ENCODE measurements at regions not wholly inside any gene's neighbourhood (a gene's known extent, or its start where the extent isn't known, plus 50 kb on each side); places are given as distances from the start of the nearest gene placed in this dataset.
A peak's percentile ranks its signal among the peaks of the same experiment; 100 is the strongest.

GRCh38 chr18:39419315-39419714, 1853.7 kb upstream of the CELF4 start:
- POLR2A ChIA-PET, result interaction anchor here (0.7 kb wide), 1 partner anchor 608 kb away, joined by 3 read pairs; no protein-coding TSS in a partner anchor

GRCh38 chr18:39415471-39415870, 1849.9 kb upstream of the CELF4 start:
- TF ChIP-seq CTCF (IDR thresholded peaks at IDR 0.05; ENCODE audit: unreplicated experiment), result no peak
- H3K36me3 Mint-ChIP-seq (ENCODE audit: insufficient read depth, unreplicated experiment), result no peaks in the 10 kb centered on the region
- intact Hi-C loops (cut with micrococcal nuclease), result no loop called here
- H3K27ac Mint-ChIP-seq (ENCODE audit: low read depth, unreplicated experiment), result no peak overlapping the region
- H3K27me3 Mint-ChIP-seq (ENCODE audit: insufficient read depth, unreplicated experiment), result no peaks in the 10 kb centered on the region
- no peaks in the 10 kb centered on the region for H3K9me3 Mint-ChIP-seq (ENCODE audit: unreplicated experiment)
- POLR2A ChIA-PET, result interaction anchor here (0.6 to 1.4 kb wide), 3 partner anchors 17 to 233 kb away, joined by 3 to 6 read pairs (median 3); no protein-coding TSS in a partner anchor
- peak; percentile 59 for DNase-seq (ENCODE audit: unreplicated experiment)
- peaks cover 12% of the 10 kb centered on the region for H3K4me1 Mint-ChIP-seq (ENCODE audit: insufficient read depth, unreplicated experiment)
- no peak overlapping the region for H3K4me3 Mint-ChIP-seq (ENCODE audit: unreplicated experiment)
- BruUV-seq (replicated peaks), result no TSS peak
- CTCF ChIA-PET, result interaction anchor here (0.7 kb wide), 1 partner anchor 203 kb away, joined by 3 read pairs; no protein-coding TSS in a partner anchor

More at GRCh38 chr18:39419315-39419714, 1853.7 kb upstream of the CELF4 start:
- no peak for TF ChIP-seq CTCF (IDR thresholded peaks at IDR 0.05; ENCODE audit: unreplicated experiment)
- H3K4me3 Mint-ChIP-seq (ENCODE audit: unreplicated experiment), result no peak overlapping the region
- DNase-seq (ENCODE audit: unreplicated experiment), result no peak
- no TSS peak for BruUV-seq (replicated peaks)
- no peaks in the 10 kb centered on the region for H3K27me3 Mint-ChIP-seq (ENCODE audit: insufficient read depth, unreplicated experiment)
- no peaks in the 10 kb centered on the region for H3K36me3 Mint-ChIP-seq (ENCODE audit: insufficient read depth, unreplicated experiment)
- H3K4me1 Mint-ChIP-seq (ENCODE audit: insufficient read depth, unreplicated experiment), result peaks cover 2% of the 10 kb centered on the region
- CTCF ChIA-PET, result interaction anchor here (0.6 kb wide), 1 partner anchor 940 kb away, joined by 3 read pairs; no protein-coding TSS in a partner anchor
- H3K9me3 Mint-ChIP-seq (ENCODE audit: unreplicated experiment), result no peaks in the 10 kb centered on the region
- intact Hi-C loops (cut with micrococcal nuclease), result no loop called here
- H3K27ac Mint-ChIP-seq (ENCODE audit: low read depth, unreplicated experiment), result no peak overlapping the region

- H3K4me1 Mint-ChIP-seq (ENCODE audit: insufficient read depth, unreplicated experiment), result peaks cover 12% of the 10 kb centered on the region
- no peaks in the 10 kb centered on the region for H3K36me3 Mint-ChIP-seq (ENCODE audit: insufficient read depth, unreplicated experiment)
- CTCF ChIA-PET, result interaction anchor here (0.7 kb wide), 1 partner anchor 31 kb away, joined by 4 read pairs; no protein-coding TSS in a partner anchor
- no peak for TF ChIP-seq CTCF (IDR thresholded peaks at IDR 0.05; ENCODE audit: unreplicated experiment)
- H3K9me3 Mint-ChIP-seq (ENCODE audit: unreplicated experiment), result no peaks in the 10 kb centered on the region
- H3K4me3 Mint-ChIP-seq (ENCODE audit: unreplicated experiment), result peak overlapping the region; percentile 67
- POLR2A ChIA-PET, result interaction anchor here (0.5 to 1.4 kb wide), 5 partner anchors 10 to 1570 kb away, joined by 3 to 6 read pairs (median 4); no protein-coding TSS in a partner anchor
- no TSS peak for BruUV-seq (replicated peaks)
- no peaks in the 10 kb centered on the region for H3K27me3 Mint-ChIP-seq (ENCODE audit: insufficient read depth, unreplicated experiment)
- peak overlapping the region; percentile 31 for H3K27ac Mint-ChIP-seq (ENCODE audit: low read depth, unreplicated experiment)
- intact Hi-C loops (cut with micrococcal nuclease), result no loop called here
- DNase-seq (ENCODE audit: unreplicated experiment), result peak; percentile 83
These were observed 1848.6 kb upstream of the CELF4 start for GRCh38 chr18:39414009-39414700.

- no peak for DNase-seq (ENCODE audit: unreplicated experiment)
- Mint-ChIP-seq H3K27me3 (ENCODE audit: insufficient read depth, unreplicated experiment) (no peaks in the 10 kb centered on the region), H3K27ac (ENCODE audit: low read depth, unreplicated experiment) (no peak overlapping the region), H3K4me3 (ENCODE audit: unreplicated experiment) (no peak overlapping the region), H3K9me3 (ENCODE audit: unreplicated experiment) (no peaks in the 10 kb centered on the region), H3K4me1 (ENCODE audit: insufficient read depth, unreplicated experiment) (no peaks in the 10 kb centered on the region), H3K36me3 (ENCODE audit: insufficient read depth, unreplicated experiment) (no peaks in the 10 kb centered on the region)
- TF ChIP-seq CTCF (IDR thresholded peaks at IDR 0.05; ENCODE audit: unreplicated experiment), result no peak
- POLR2A ChIA-PET, result no interaction called here
- BruUV-seq (replicated peaks), result no TSS peak
- CTCF ChIA-PET, result interaction anchor here (0.7 kb wide), 1 partner anchor 435 kb away, joined by 3 read pairs; no protein-coding TSS in a partner anchor
- intact Hi-C loops (cut with micrococcal nuclease), result no loop called here
These were observed 1841.3 kb upstream of the CELF4 start for GRCh38 chr18:39406941-39407340.

All from MCF 10A (cell line).